ENCODE measurements at regions not wholly inside any gene's neighbourhood (a gene's known extent, or its start where the extent isn't known, plus 50 kb on each side); places are given as distances from the start of the nearest gene placed in this dataset.
"Not testable (repeated sequence)": the region's sequence is repeated elsewhere in the genome, so short reads cannot be mapped to it uniquely, and the experiment has no call there.

GRCh38 chr1:101151286-101151685, 85.5 kb upstream of the S1PR1 start:
- no peak for DNase-seq

DNA sequence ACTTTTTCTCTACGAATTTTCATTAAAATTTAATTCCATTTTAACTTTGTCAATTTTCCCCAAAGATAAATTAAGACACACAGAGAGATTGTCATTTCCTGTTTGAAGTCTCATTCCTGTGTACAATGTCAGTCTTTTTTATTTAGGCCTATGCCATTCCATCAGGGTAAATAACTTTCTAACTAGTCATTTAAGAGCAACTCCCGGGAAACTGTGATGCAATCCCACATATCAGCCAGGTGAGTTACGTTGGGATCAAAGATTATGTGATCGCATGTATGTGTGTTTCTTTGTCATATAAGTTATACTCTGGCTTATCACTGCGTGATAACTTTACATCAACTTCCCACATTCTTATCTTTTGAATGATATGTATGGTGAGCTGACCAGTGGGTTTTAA, 86.1 kb upstream of the S1PR1 start:
- no peak for DNase-seq

- DNase-seq: no peak
Measured at GRCh38 chr1:101150266-101150665, 86.6 kb upstream of the S1PR1 start.

DNA sequence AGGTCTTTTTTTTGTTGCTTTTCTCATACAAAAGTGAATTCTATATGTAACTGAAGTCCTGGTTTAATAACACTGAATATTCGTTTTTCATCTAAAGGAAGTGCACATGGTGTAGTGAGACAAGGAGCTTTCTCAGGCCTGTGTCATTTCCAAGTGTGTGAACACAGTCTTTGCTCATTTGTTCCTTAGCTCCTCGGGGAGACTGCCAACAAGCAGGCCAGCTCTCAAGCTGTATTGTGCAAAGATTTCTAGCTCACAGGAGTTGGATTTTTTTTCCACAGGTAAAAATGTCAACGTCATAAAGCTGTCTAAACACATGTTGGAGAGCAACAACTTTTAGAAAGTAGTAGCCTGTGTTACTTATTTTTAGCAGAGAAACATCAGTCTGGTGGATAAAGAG, 87.8 kb upstream of the S1PR1 start:
- DNase-seq: no peak

- DNase-seq: no peak
Measured at GRCh38 chr1:101147381-101147780, 89.4 kb upstream of the S1PR1 start.

DNA sequence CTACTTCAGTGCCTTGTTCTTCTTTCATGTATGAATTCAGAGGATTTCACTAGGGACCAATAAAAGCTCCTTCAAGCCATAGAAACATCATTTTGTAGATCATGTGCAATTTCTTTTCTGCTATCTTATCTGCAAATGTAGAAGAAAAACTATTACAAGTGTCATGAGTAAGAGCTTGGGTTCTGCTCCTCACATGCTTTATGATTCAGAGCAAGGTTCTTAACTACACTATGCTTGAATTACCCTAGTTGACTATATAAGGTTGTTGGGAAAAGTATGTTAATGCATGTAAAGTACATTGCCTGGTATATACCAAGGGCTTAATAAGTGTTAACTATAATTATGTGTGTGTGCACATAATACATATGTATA, 91.4 kb upstream of the S1PR1 start:
- no peak for DNase-seq

GRCh38 chr1:101144671-101145448, 92.0 kb upstream of the S1PR1 start:
- no peak for DNase-seq

DNA sequence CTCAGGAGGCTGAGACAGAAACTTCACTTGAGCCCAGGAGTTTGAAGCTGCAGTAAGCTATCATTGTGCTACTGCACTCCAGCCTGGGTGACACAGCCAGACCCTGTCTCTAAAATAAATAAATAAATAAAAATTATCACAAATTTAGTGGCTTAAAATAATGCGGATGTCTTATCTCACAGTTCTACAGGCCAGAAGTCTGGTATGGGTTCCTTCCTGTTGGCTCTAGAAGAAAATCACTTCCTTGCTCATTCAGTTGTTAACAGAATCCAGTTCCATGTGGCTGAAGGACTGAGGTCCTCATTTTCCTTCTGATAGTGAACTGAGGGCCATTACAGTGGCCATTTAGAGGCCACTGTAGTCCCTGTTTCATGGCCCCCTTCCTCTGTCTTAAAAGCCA, 94.6 kb upstream of the S1PR1 start:
- no peak for DNase-seq

- no peak for DNase-seq
Measured at GRCh38 chr1:101141376-101141775, 95.4 kb upstream of the S1PR1 start.

- DNase-seq: no peak
Measured at GRCh38 chr1:101139821-101140718, 96.7 kb upstream of the S1PR1 start.

- DNase-seq: no peak
Measured at GRCh38 chr1:101139130-101139529, 97.7 kb upstream of the S1PR1 start.

- DNase-seq: no peak
Measured at GRCh38 chr1:101137144-101138126, 99.4 kb upstream of the S1PR1 start.

- DNase-seq: no peak
Measured at GRCh38 chr1:101136739-101137138, 100.1 kb upstream of the S1PR1 start.

DNA sequence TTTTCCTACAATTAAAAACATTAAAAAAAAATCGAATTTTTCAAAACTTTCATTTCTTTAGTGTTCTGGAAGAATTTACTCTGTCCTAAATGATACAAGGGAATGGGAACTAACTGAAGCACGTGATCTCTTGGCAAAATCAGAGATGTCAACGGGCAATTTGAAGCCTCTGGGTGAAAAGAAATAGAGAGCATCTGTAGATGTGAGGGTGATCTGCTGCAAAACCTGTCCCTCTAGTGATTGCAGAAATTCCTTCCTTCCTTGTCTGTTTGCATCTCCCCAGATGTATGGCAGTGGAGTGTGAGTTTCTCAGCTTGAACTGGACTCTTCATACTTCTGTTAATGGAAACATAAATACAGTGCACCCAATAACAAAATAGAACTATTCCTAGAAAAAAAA, 100.5 kb upstream of the S1PR1 start:
- DNase-seq: no peak

DNA sequence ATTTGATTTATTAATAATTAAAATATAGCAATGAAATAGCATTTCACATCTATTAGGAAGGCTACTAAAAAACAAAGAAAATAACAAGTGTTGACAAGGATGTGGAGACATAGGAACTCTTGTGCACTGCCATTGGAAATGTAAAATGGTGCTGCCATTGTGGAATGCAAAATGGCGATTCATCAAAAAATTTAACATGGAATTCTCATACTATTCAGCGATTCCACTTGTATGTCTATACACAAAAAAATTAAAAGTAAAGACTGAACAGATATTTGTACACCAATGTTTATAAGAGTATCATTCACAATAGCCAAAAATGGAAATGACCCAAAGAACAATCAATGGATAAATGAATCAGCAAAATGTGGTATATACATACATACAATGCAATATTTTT, 101.3 kb upstream of the S1PR1 start:
- no peak for DNase-seq

DNA sequence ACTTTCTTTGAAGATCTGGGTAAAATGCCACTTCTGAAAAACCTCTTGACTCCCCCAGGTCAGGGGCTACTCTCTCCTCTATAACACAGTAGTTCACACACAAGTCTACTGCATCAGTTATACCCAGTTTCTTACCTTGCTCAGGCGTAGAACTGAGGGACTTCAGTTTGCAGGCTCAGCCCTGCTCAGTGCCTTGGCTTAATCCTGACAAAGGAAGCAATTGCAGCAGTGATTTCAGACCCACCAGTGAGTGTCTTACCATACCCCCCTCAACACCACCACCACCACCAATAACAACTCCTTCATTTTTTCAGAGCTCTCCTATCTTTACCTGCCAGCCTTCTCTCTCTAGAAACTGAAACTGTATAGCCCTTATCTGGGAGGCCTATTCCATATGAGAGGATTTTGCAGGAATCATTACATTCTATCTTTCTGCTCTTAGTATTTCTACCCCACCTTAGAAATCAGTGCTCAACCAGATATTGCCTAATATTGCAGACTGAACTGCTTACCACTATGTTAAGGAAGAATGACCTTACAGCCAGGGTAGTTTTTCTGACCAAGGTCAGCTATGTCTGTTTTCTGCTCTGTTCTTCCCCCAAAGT, 105.5 kb upstream of the S1PR1 start:
- no peak for DNase-seq

- DNase-seq: no peak
Measured at GRCh38 chr1:101130673-101131072, 105.1 kb upstream of the DPH5 start.

GRCh38 chr1:101128846-101129245, 103.3 kb upstream of the DPH5 start:
- DNase-seq: no peak

- no peak for DNase-seq
Measured at GRCh38 chr1:101128211-101128727, 102.7 kb upstream of the DPH5 start.

DNA sequence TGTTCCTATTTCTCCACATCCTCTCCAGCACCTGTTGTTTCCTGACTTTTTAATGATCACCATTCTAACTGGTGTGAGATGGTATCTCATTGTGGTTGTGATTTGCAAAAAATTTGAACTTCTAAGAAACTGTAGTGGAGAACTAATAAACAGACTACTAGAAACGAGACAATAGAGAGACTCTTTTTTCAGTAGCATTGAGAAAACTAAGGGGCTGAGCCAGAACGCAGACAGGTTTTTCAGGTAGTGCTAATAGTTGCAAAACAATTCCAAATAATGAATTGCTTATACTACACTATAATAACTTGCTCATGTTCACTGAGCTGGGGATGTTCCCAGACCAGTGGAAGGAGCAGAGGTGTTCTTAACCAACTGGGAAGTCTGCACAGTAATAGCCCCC, 98.8 kb upstream of the DPH5 start:
- no peak for DNase-seq

GRCh38 chr1:101123904-101124303, 98.3 kb upstream of the DPH5 start:
- DNase-seq: not testable (repeated sequence)

DNA sequence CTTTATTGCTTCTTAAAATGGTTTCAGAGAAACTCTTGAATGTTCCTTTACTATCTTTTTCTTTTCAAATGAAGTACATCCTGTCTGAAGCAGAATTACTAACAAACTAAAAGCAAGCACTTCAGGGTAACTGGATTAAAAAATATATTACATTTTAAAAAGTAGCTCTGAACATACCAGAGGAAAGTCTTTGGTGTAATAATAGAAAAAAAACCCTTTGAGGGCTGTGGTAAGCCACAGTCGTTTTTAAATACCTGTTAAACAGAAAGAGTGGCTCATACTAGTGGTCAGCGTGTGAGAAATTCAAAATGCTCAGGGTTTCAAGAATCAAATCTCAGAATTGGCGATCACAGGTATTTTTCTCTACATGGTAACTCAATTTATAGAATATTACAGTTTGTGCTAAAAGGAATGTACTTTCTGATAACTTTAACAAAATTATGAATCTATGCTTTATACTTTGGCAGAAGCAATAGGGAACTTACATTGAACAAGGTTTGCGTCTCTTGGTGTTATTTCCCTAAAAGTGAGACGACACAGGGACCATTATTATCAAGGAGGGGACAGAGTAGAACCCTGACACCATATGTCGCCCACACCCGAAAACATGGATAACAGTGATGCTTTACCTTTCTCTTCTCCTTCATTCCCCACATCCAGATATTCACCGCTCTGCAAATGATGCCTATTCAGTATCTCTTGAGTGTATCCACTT, 97.0 kb upstream of the DPH5 start:
- DNase-seq: no peak
